ENCODE measurements at regions not wholly inside any gene's neighbourhood (a gene's known extent, or its start where the extent isn't known, plus 50 kb on each side); places are given as distances from the start of the nearest gene placed in this dataset.

- Histone ChIP-seq H3K4me3 (replicated peaks in 1 of 4; ENCODE audit: control extremely low read depth in 1 of 4, insufficient read depth in 1 of 4, low read depth in 3 of 4, low read length in 4 of 4) (no peak overlapping the region), H4K20me1 (ENCODE audit: control insufficient read depth, extremely low read depth, insufficient read depth, low read length) (no peaks in the 10 kb centered on the region), H3K4me1 (ENCODE audit: control insufficient read depth, extremely low read depth, insufficient read depth, low read length) (peaks cover 4% of the 10 kb centered on the region), H3K27me3 (ENCODE audit: control insufficient read depth, insufficient read depth, low read length) (no peaks in the 10 kb centered on the region), H3K9me3 (ENCODE audit: control insufficient read depth, insufficient read depth, low read depth, low read length) (no peaks in the 10 kb centered on the region), H2AFZ (ENCODE audit: low read length) (no peak overlapping the region), H3K36me3 (ENCODE audit: control insufficient read depth, insufficient read depth, low read length) (no peaks in the 10 kb centered on the region), H3K27ac (ENCODE audit: insufficient read depth, low read length) (no peak overlapping the region), H3K79me2 (ENCODE audit: control insufficient read depth, insufficient read depth, low read length) (no peaks in the 10 kb centered on the region), H3K9ac (ENCODE audit: insufficient read depth, low read length) (no peak overlapping the region), H3K4me2 (ENCODE audit: extremely low read depth, insufficient read depth, low read length) (no peak overlapping the region)
- TF ChIP-seq, protein P1, sequence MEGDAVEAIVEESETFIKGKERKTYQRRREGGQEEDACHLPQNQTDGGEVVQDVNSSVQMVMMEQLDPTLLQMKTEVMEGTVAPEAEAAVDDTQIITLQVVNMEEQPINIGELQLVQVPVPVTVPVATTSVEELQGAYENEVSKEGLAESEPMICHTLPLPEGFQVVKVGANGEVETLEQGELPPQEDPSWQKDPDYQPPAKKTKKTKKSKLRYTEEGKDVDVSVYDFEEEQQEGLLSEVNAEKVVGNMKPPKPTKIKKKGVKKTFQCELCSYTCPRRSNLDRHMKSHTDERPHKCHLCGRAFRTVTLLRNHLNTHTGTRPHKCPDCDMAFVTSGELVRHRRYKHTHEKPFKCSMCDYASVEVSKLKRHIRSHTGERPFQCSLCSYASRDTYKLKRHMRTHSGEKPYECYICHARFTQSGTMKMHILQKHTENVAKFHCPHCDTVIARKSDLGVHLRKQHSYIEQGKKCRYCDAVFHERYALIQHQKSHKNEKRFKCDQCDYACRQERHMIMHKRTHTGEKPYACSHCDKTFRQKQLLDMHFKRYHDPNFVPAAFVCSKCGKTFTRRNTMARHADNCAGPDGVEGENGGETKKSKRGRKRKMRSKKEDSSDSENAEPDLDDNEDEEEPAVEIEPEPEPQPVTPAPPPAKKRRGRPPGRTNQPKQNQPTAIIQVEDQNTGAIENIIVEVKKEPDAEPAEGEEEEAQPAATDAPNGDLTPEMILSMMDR (conservative IDR thresholded peaks at IDR 0.05 in 1 of 2, IDR thresholded peaks at IDR 0.05 in 1 of 2; ENCODE audit: low read depth in 1 of 2, low read length in 2 of 2): no peak
- no peak for TF ChIP-seq EZH2 (IDR thresholded peaks at IDR 0.05; ENCODE audit: low read length, missing control alignments)
- DNase-seq (ENCODE audit: low read depth in 2 of 2): no peak
Observed at GRCh38 chr9:4415281-4415680, 75.0 kb upstream of the SLC1A1 start.

DNA sequence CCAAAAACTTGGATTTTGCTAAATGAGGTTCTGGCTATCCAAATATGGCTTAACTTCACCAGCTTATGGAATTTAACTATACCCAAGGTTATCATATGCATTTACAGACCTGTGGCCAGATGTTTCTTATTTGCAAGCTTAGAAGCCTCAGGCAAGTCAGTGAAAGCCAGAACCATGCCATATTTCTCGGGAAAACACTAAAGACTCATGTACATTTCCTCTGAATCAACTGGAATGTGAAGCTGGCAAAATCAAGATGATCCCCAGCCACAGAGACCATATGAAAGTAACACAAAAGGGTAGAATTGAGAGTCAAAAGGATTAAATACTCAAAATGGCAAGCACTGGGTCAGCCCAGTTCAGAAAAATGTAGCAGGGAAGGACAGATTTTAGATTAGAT, 76.4 kb upstream of the SLC1A1 start:
- Histone ChIP-seq H4K20me1 (ENCODE audit: control insufficient read depth, extremely low read depth, insufficient read depth, low read length) (no peaks in the 10 kb centered on the region), H3K27me3 (ENCODE audit: control insufficient read depth, insufficient read depth, low read length) (no peaks in the 10 kb centered on the region), H3K4me2 (ENCODE audit: extremely low read depth, insufficient read depth, low read length) (no peak overlapping the region), H3K9ac (ENCODE audit: insufficient read depth, low read length) (no peak overlapping the region), H3K27ac (ENCODE audit: insufficient read depth, low read length) (no peak overlapping the region), H3K79me2 (ENCODE audit: control insufficient read depth, insufficient read depth, low read length) (no peaks in the 10 kb centered on the region), H3K9me3 (ENCODE audit: control insufficient read depth, insufficient read depth, low read depth, low read length) (no peaks in the 10 kb centered on the region), H3K4me3 (replicated peaks in 1 of 4; ENCODE audit: control extremely low read depth in 1 of 4, insufficient read depth in 1 of 4, low read depth in 3 of 4, low read length in 4 of 4) (no peak overlapping the region), H2AFZ (ENCODE audit: low read length) (no peak overlapping the region), H3K36me3 (ENCODE audit: control insufficient read depth, insufficient read depth, low read length) (no peaks in the 10 kb centered on the region), H3K4me1 (ENCODE audit: control insufficient read depth, extremely low read depth, insufficient read depth, low read length) (peaks cover 4% of the 10 kb centered on the region)
- no peak for DNase-seq (ENCODE audit: low read depth in 2 of 2)
- TF ChIP-seq, protein P1 (conservative IDR thresholded peaks at IDR 0.05 in 1 of 2, IDR thresholded peaks at IDR 0.05 in 1 of 2; ENCODE audit: low read depth in 1 of 2, low read length in 2 of 2): no peak
- no peak for TF ChIP-seq EZH2 (IDR thresholded peaks at IDR 0.05; ENCODE audit: low read length, missing control alignments)

DNA sequence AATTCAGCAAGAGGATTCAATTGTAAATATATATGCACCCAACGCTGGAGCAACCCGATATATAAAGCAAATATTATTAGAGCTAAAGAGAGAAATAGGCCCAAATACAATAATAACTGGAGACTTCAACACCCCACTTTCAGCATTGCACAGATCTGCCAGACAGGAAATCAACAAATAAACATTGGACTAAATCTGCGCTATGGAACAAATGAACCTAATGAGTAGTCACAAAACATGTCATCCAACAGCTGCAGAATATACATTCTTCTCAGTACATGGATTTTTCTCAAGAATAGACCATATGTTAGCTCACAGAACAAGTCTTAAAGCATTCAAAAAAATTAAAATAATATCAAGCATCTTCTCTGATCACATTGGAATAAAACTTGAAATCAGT, 86.1 kb upstream of the SLC1A1 start:
- H3K79me2 ChIP-seq (ENCODE audit: control insufficient read depth, insufficient read depth, low read length): no peaks in the 10 kb centered on the region
- H4K20me1 ChIP-seq (ENCODE audit: control insufficient read depth, extremely low read depth, insufficient read depth, low read length): no peaks in the 10 kb centered on the region
- no peaks in the 10 kb centered on the region for H3K4me1 ChIP-seq (ENCODE audit: control insufficient read depth, extremely low read depth, insufficient read depth, low read length)

More for the DNA sequence above, 86.1 kb upstream of the SLC1A1 start:
- Histone ChIP-seq H3K9me3 (ENCODE audit: control insufficient read depth, insufficient read depth, low read depth, low read length) (no peaks in the 10 kb centered on the region), H3K4me3 (replicated peaks in 1 of 4; ENCODE audit: control extremely low read depth in 1 of 4, insufficient read depth in 1 of 4, low read depth in 3 of 4, low read length in 4 of 4) (no peak overlapping the region), H3K9ac (ENCODE audit: insufficient read depth, low read length) (no peak overlapping the region), H3K27me3 (ENCODE audit: control insufficient read depth, insufficient read depth, low read length) (no peaks in the 10 kb centered on the region), H2AFZ (ENCODE audit: low read length) (no peak overlapping the region), H3K27ac (ENCODE audit: insufficient read depth, low read length) (no peak overlapping the region), H3K36me3 (ENCODE audit: control insufficient read depth, insufficient read depth, low read length) (no peaks in the 10 kb centered on the region), H3K4me2 (ENCODE audit: extremely low read depth, insufficient read depth, low read length) (no peak overlapping the region)
- TF ChIP-seq EZH2 (IDR thresholded peaks at IDR 0.05; ENCODE audit: low read length, missing control alignments): no peak
- TF ChIP-seq, protein P1 (conservative IDR thresholded peaks at IDR 0.05 in 1 of 2, IDR thresholded peaks at IDR 0.05 in 1 of 2; ENCODE audit: low read depth in 1 of 2, low read length in 2 of 2): no peak
- DNase-seq (ENCODE audit: low read depth in 2 of 2): no peak
